HG03139 (cell line): ENCODE measurements at regions not wholly inside any gene's neighbourhood (a gene's known extent, or its start where the extent isn't known, plus 50 kb on each side); places are given as distances from the start of the nearest gene placed in this dataset.

ENCODE experiments used
- ATAC-seq: cut with Tn5 transposase; IDR thresholded peaks from one replicate; pipeline ENCODE4 v1.9.1; 2021; ENCODE audit not compliant: unreplicated experiment

GRCh38 chr1:81496349-81496748 lies 304.4 kb upstream of the ADGRL2 start:
- no peak for ATAC-seq

- no peak for ATAC-seq
Measured at GRCh38 chr1:81493102-81493869, 307.4 kb upstream of the ADGRL2 start.

- no peak for ATAC-seq
Measured at GRCh38 chr1:81492628-81493027, 308.1 kb upstream of the ADGRL2 start.

- no peak for ATAC-seq
Measured at GRCh38 chr1:81490614-81491013, 310.1 kb upstream of the ADGRL2 start.

GRCh38 chr1:81489372-81489934 lies 311.3 kb upstream of the ADGRL2 start:
- no peak for ATAC-seq

- ATAC-seq, result no peak
Measured at GRCh38 chr1:81484284-81484683, 316.4 kb upstream of the ADGRL2 start.

- no peak for ATAC-seq
Measured at GRCh38 chr1:81478219-81478618, 322.5 kb upstream of the ADGRL2 start.

- no peak for ATAC-seq
Measured at GRCh38 chr1:81477710-81478109, 323.0 kb upstream of the ADGRL2 start.

- ATAC-seq, result no peak
Measured at GRCh38 chr1:81472387-81472786, 328.3 kb upstream of the ADGRL2 start.

- ATAC-seq, result no peak
Measured at GRCh38 chr1:81471255-81471654, 329.5 kb upstream of the ADGRL2 start.

GRCh38 chr1:81470275-81470674 lies 330.5 kb upstream of the ADGRL2 start:
- no peak for ATAC-seq

GRCh38 chr1:81467383-81467782 lies 333.4 kb upstream of the ADGRL2 start:
- no peak for ATAC-seq

- ATAC-seq, result no peak
Measured at GRCh38 chr1:81466961-81467360, 333.8 kb upstream of the ADGRL2 start.

GRCh38 chr1:81463936-81464837 lies 336.5 kb upstream of the ADGRL2 start:
- no peak for ATAC-seq

GRCh38 chr1:81459043-81459442 lies 341.7 kb upstream of the ADGRL2 start:
- no peak for ATAC-seq

GRCh38 chr1:81458186-81458585 lies 342.5 kb upstream of the ADGRL2 start:
- ATAC-seq, result no peak

- no peak for ATAC-seq
Measured at GRCh38 chr1:81455481-81455880, 345.3 kb upstream of the ADGRL2 start.

GRCh38 chr1:81453971-81454370 lies 346.8 kb upstream of the ADGRL2 start:
- no peak for ATAC-seq

- no peak for ATAC-seq
Measured at GRCh38 chr1:81453367-81453703, 347.4 kb upstream of the ADGRL2 start.

- no peak for ATAC-seq
Measured at GRCh38 chr1:81452693-81453366, 347.9 kb upstream of the ADGRL2 start.

GRCh38 chr1:81449786-81450185 lies 350.9 kb upstream of the ADGRL2 start:
- ATAC-seq, result no peak
